Erythroblast (primary cell): ENCODE measurements at regions not wholly inside any gene's neighbourhood (a gene's known extent, or its start where the extent isn't known, plus 50 kb on each side); places are given as distances from the start of the nearest gene placed in this dataset.

Experiments used
- GATA1 ChIP-seq: IDR thresholded peaks from 2 replicates; pipeline ENCODE4 v1.6.1; 2011; ENCODE audit warnings: low read depth, mild to moderate bottlenecking, control low read depth, low read length, moderate library complexity
- POLR2A ChIP-seq: IDR thresholded peaks from 2 replicates; pipeline ENCODE4 v1.6.1; 2011; ENCODE audit warnings: mild to moderate bottlenecking, low read length

DNA sequence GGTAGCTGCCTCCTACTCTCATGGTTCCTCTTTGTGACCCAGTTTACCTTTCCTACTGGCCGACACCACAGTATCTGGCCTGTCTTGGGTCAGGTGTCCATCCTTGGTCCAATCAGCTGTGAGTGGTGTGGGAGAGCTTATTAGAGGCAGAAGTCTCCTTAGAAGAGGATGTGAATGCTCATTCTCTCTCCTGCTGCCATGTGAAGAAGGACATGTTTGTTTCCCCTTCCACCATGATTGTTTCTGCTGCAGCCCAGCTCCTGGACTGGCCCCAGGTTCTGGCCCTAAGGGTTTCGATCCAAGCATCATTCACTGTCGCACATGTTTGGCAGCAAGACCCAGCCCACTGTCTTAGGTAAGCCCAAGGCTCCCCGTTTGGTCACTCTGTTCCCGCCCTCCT lies 55.3 kb upstream of the TGIF1 start:
- TF ChIP-seq POLR2A (no peak), GATA1 (no peak)
